ENCODE measurements at regions not wholly inside any gene's neighbourhood (a gene's known extent, or its start where the extent isn't known, plus 50 kb on each side); places are given as distances from the start of the nearest gene placed in this dataset.

DNA sequence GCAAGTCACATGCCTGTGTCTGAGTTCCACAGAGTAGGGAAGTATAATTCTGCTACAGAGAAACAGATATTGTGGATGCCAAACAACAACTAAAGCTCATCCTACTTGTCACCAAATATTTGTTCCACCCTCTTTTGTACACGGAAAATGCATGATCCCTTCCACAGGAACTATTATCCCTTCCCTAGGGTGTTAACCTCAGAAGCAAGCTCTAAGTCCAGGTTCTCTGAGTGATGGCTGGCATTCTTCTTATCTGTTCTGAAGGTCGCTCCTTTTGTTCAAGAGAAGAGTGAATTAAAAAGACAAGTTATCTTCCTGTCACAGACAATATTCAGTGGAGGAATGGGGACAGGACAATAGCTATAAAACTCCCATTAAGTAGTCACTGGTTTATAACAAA lies 460.1 kb upstream of the GCFC2 start:
- H3K36me3 ChIP-seq, result no peaks in the 10 kb centered on the region
- H3K9me3 ChIP-seq, result no peaks in the 10 kb centered on the region
- intact Hi-C loops (cut with DNase I), result no loop called here
- no peak for DNase-seq (ENCODE audit: low spot score)
- no peaks in the 10 kb centered on the region for H3K27me3 ChIP-seq (replicated peaks; ENCODE audit: insufficient read depth)
- no peak overlapping the region for H3K27ac ChIP-seq
- TF ChIP-seq POLR2A (IDR thresholded peaks at IDR 0.05), result no peak
- no peak for TF ChIP-seq POLR2AphosphoS5 (IDR thresholded peaks at IDR 0.05)
- TF ChIP-seq, protein P1, sequence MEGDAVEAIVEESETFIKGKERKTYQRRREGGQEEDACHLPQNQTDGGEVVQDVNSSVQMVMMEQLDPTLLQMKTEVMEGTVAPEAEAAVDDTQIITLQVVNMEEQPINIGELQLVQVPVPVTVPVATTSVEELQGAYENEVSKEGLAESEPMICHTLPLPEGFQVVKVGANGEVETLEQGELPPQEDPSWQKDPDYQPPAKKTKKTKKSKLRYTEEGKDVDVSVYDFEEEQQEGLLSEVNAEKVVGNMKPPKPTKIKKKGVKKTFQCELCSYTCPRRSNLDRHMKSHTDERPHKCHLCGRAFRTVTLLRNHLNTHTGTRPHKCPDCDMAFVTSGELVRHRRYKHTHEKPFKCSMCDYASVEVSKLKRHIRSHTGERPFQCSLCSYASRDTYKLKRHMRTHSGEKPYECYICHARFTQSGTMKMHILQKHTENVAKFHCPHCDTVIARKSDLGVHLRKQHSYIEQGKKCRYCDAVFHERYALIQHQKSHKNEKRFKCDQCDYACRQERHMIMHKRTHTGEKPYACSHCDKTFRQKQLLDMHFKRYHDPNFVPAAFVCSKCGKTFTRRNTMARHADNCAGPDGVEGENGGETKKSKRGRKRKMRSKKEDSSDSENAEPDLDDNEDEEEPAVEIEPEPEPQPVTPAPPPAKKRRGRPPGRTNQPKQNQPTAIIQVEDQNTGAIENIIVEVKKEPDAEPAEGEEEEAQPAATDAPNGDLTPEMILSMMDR (IDR thresholded peaks at IDR 0.05), result no peak
- no peak overlapping the region for H3K4me3 ChIP-seq
- 64% methylated on average over 2 of the region's 2 CpGs for WGBS
- no peaks in the 10 kb centered on the region for H3K4me1 ChIP-seq (replicated peaks)

DNA sequence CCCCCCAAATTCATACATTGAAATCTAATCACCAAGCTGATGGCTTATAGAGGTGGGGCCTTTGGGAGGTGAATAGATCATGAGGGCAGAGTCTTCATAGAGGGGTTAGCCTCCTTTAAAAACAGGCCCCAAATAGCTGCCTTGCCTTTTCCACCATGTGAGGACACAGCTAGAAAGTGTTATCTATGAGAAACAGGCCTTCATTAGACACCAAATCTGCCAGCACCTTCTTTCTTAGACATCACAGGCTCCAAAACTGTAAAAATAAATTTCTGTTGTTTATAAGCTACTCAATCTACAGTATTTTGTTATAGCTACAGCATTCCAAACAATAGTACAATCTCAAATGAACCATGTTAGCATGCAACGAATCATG lies 459.3 kb upstream of the GCFC2 start:
- no peak overlapping the region for H3K27ac ChIP-seq
- no peak for DNase-seq (ENCODE audit: low spot score)
- H3K9me3 ChIP-seq, result no peaks in the 10 kb centered on the region
- H3K36me3 ChIP-seq, result no peaks in the 10 kb centered on the region
- H3K4me3 ChIP-seq, result no peak overlapping the region
- H3K4me1 ChIP-seq (replicated peaks), result no peaks in the 10 kb centered on the region
- TF ChIP-seq POLR2AphosphoS5 (IDR thresholded peaks at IDR 0.05), result no peak
- no peak for TF ChIP-seq POLR2A (IDR thresholded peaks at IDR 0.05)
- TF ChIP-seq, protein P1 (IDR thresholded peaks at IDR 0.05), result no peak
- WGBS, result 91% methylated on average over 1 of the region's 1 CpG
- intact Hi-C loops (cut with DNase I), result no loop called here
- H3K27me3 ChIP-seq (replicated peaks; ENCODE audit: insufficient read depth), result no peaks in the 10 kb centered on the region

GRCh38 chr2:76169276-76170008 lies 458.7 kb upstream of the GCFC2 start:
- DNase-seq (ENCODE audit: low spot score), result no peak
- intact Hi-C loops (cut with DNase I), result no loop called here
- Histone ChIP-seq H3K4me1 (replicated peaks) (no peaks in the 10 kb centered on the region), H3K36me3 (no peaks in the 10 kb centered on the region), H3K27ac (no peak overlapping the region), H3K9me3 (no peaks in the 10 kb centered on the region), H3K4me3 (no peak overlapping the region), H3K27me3 (replicated peaks; ENCODE audit: insufficient read depth) (no peaks in the 10 kb centered on the region)
- TF ChIP-seq POLR2A (IDR thresholded peaks at IDR 0.05) (no peak), POLR2AphosphoS5 (IDR thresholded peaks at IDR 0.05) (no peak)
- TF ChIP-seq, protein P1 (IDR thresholded peaks at IDR 0.05), result no peak
- 64% methylated on average over 2 of the region's 2 CpGs for WGBS

- no peak for DNase-seq (ENCODE audit: low spot score)
- Histone ChIP-seq H3K4me3 (no peak overlapping the region), H3K36me3 (no peaks in the 10 kb centered on the region), H3K9me3 (no peaks in the 10 kb centered on the region), H3K27me3 (replicated peaks; ENCODE audit: insufficient read depth) (no peaks in the 10 kb centered on the region), H3K4me1 (replicated peaks) (no peaks in the 10 kb centered on the region), H3K27ac (no peak overlapping the region)
- WGBS, result 89% methylated on average over 4 of the region's 4 CpGs
- TF ChIP-seq, protein P1 (IDR thresholded peaks at IDR 0.05), result no peak
- no peak for TF ChIP-seq POLR2AphosphoS5 (IDR thresholded peaks at IDR 0.05)
- TF ChIP-seq POLR2A (IDR thresholded peaks at IDR 0.05), result no peak
- intact Hi-C loops (cut with DNase I), result no loop called here
Measured at GRCh38 chr2:76163860-76164259, 453.1 kb upstream of the GCFC2 start.

- Histone ChIP-seq H3K4me3 (no peak overlapping the region), H3K27me3 (replicated peaks; ENCODE audit: insufficient read depth) (no peaks in the 10 kb centered on the region), H3K27ac (no peak overlapping the region), H3K36me3 (no peaks in the 10 kb centered on the region), H3K4me1 (replicated peaks) (no peaks in the 10 kb centered on the region), H3K9me3 (no peaks in the 10 kb centered on the region)
- no peak for DNase-seq (ENCODE audit: low spot score)
- intact Hi-C loops (cut with DNase I), result no loop called here
- WGBS, result 79% methylated on average over 3 of the region's 3 CpGs
- no peak for TF ChIP-seq POLR2AphosphoS5 (IDR thresholded peaks at IDR 0.05)
- no peak for TF ChIP-seq POLR2A (IDR thresholded peaks at IDR 0.05)
- TF ChIP-seq, protein P1 (IDR thresholded peaks at IDR 0.05), result no peak
Measured at GRCh38 chr2:76160670-76161069, 450.0 kb upstream of the GCFC2 start.
